ENCODE measurements at regions not wholly inside any gene's neighbourhood (a gene's known extent, or its start where the extent isn't known, plus 50 kb on each side); places are given as distances from the start of the nearest gene placed in this dataset.
"Not testable (repeated sequence)": the region's sequence is repeated elsewhere in the genome, so short reads cannot be mapped to it uniquely, and the experiment has no call there.

GRCh38 chr7:16091701-16092310 lies 329.5 kb downstream of the CRPPA start:
- H3K27ac Mint-ChIP-seq: no peak overlapping the region
- ChIA-PET CTCF (no interaction called here), POLR2A (no interaction called here)
- DNase-seq: no peak
- Histone ChIP-seq H3K9me3 (ENCODE audit: control insufficient read depth in 2 of 3, low read length in 3 of 3) (no peaks in the 10 kb centered on the region), H3K4me3 (ENCODE audit: low read length) (no peak overlapping the region), H3K4me1 (ENCODE audit: control insufficient read depth in 2 of 2, insufficient read depth in 2 of 2, low read length in 2 of 2) (no peaks in the 10 kb centered on the region), H3K36me3 (ENCODE audit: control insufficient read depth in 2 of 3, insufficient read depth in 3 of 3, low read length in 3 of 3) (no peaks in the 10 kb centered on the region), H3K27ac (ENCODE audit: low read depth, low read length) (no peak overlapping the region), H3K27me3 (ENCODE audit: control insufficient read depth in 2 of 2, insufficient read depth in 2 of 2, low read length in 2 of 2) (no peaks in the 10 kb centered on the region)
- ATAC-seq: no peak
- H3K27me3 Mint-ChIP-seq: no peaks in the 10 kb centered on the region
- no peaks in the 10 kb centered on the region for H3K36me3 Mint-ChIP-seq
- intact Hi-C loops (cut with micrococcal nuclease): no loop called here
- H3K4me1 Mint-ChIP-seq: no peaks in the 10 kb centered on the region
- H3K9me3 Mint-ChIP-seq: no peaks in the 10 kb centered on the region
- H3K4me3 Mint-ChIP-seq: no peak overlapping the region

- Histone ChIP-seq H3K27ac (ENCODE audit: low read depth, low read length) (no peak overlapping the region), H3K9me3 (ENCODE audit: control insufficient read depth in 2 of 3, low read length in 3 of 3) (no peaks in the 10 kb centered on the region), H3K27me3 (ENCODE audit: control insufficient read depth in 2 of 2, insufficient read depth in 2 of 2, low read length in 2 of 2) (no peaks in the 10 kb centered on the region), H3K4me3 (ENCODE audit: low read length) (no peak overlapping the region), H3K36me3 (ENCODE audit: control insufficient read depth in 2 of 3, insufficient read depth in 3 of 3, low read length in 3 of 3) (no peaks in the 10 kb centered on the region), H3K4me1 (ENCODE audit: control insufficient read depth in 2 of 2, insufficient read depth in 2 of 2, low read length in 2 of 2) (no peaks in the 10 kb centered on the region)
- no peaks in the 10 kb centered on the region for H3K36me3 Mint-ChIP-seq
- no peak overlapping the region for H3K27ac Mint-ChIP-seq
- H3K4me1 Mint-ChIP-seq: no peaks in the 10 kb centered on the region
- DNase-seq (no peak), ATAC-seq (no peak)
- no peak overlapping the region for H3K4me3 Mint-ChIP-seq
- H3K27me3 Mint-ChIP-seq: no peaks in the 10 kb centered on the region
- POLR2A ChIA-PET: no interaction called here
- H3K9me3 Mint-ChIP-seq: no peaks in the 10 kb centered on the region
- CTCF ChIA-PET: no interaction called here
- intact Hi-C loops (cut with micrococcal nuclease): no loop called here
Observed at GRCh38 chr7:16089801-16090200, 331.5 kb downstream of the CRPPA start.

GRCh38 chr7:16089191-16089590 lies 332.1 kb downstream of the CRPPA start:
- H3K27ac Mint-ChIP-seq: no peak overlapping the region
- Histone ChIP-seq H3K27me3 (ENCODE audit: control insufficient read depth in 2 of 2, insufficient read depth in 2 of 2, low read length in 2 of 2) (no peaks in the 10 kb centered on the region), H3K4me1 (ENCODE audit: control insufficient read depth in 2 of 2, insufficient read depth in 2 of 2, low read length in 2 of 2) (no peaks in the 10 kb centered on the region), H3K27ac (ENCODE audit: low read depth, low read length) (no peak overlapping the region), H3K4me3 (ENCODE audit: low read length) (no peak overlapping the region), H3K36me3 (ENCODE audit: control insufficient read depth in 2 of 3, insufficient read depth in 3 of 3, low read length in 3 of 3) (no peaks in the 10 kb centered on the region), H3K9me3 (ENCODE audit: control insufficient read depth in 2 of 3, low read length in 3 of 3) (no peaks in the 10 kb centered on the region)
- no peak for DNase-seq
- no peak for ATAC-seq
- no peaks in the 10 kb centered on the region for H3K9me3 Mint-ChIP-seq
- no peaks in the 10 kb centered on the region for H3K36me3 Mint-ChIP-seq
- H3K4me3 Mint-ChIP-seq: no peak overlapping the region
- intact Hi-C loops (cut with micrococcal nuclease): no loop called here
- CTCF ChIA-PET: no interaction called here
- no peaks in the 10 kb centered on the region for H3K4me1 Mint-ChIP-seq
- no peaks in the 10 kb centered on the region for H3K27me3 Mint-ChIP-seq
- POLR2A ChIA-PET: no interaction called here

- Histone ChIP-seq H3K4me3 (ENCODE audit: low read length) (no peak overlapping the region), H3K27ac (ENCODE audit: low read depth, low read length) (no peak overlapping the region), H3K27me3 (ENCODE audit: control insufficient read depth in 2 of 2, insufficient read depth in 2 of 2, low read length in 2 of 2) (no peaks in the 10 kb centered on the region), H3K4me1 (ENCODE audit: control insufficient read depth in 2 of 2, insufficient read depth in 2 of 2, low read length in 2 of 2) (no peaks in the 10 kb centered on the region), H3K36me3 (ENCODE audit: control insufficient read depth in 2 of 3, insufficient read depth in 3 of 3, low read length in 3 of 3) (no peaks in the 10 kb centered on the region), H3K9me3 (ENCODE audit: control insufficient read depth in 2 of 3, low read length in 3 of 3) (no peaks in the 10 kb centered on the region)
- intact Hi-C loops (cut with micrococcal nuclease): no loop called here
- Mint-ChIP-seq H3K36me3 (no peaks in the 10 kb centered on the region), H3K4me3 (no peak overlapping the region), H3K9me3 (no peaks in the 10 kb centered on the region), H3K27me3 (no peaks in the 10 kb centered on the region), H3K4me1 (no peaks in the 10 kb centered on the region), H3K27ac (no peak overlapping the region)
- POLR2A ChIA-PET: no interaction called here
- no peak for ATAC-seq
- DNase-seq: no peak
- CTCF ChIA-PET: no interaction called here
Observed at GRCh38 chr7:16086743-16087142, 334.6 kb downstream of the CRPPA start.

- H3K9me3 ChIP-seq (ENCODE audit: control insufficient read depth in 2 of 3, low read length in 3 of 3); POLR2A ChIA-PET; intact Hi-C loops (cut with micrococcal nuclease); CTCF ChIA-PET; H3K36me3 ChIP-seq (ENCODE audit: control insufficient read depth in 2 of 3, insufficient read depth in 3 of 3, low read length in 3 of 3); H3K27ac ChIP-seq (ENCODE audit: low read depth, low read length); H3K4me3 ChIP-seq (ENCODE audit: low read length); H3K4me1 Mint-ChIP-seq; H3K36me3 Mint-ChIP-seq; ATAC-seq; H3K4me1 ChIP-seq (ENCODE audit: control insufficient read depth in 2 of 2, insufficient read depth in 2 of 2, low read length in 2 of 2); H3K27ac Mint-ChIP-seq; H3K27me3 ChIP-seq (ENCODE audit: control insufficient read depth in 2 of 2, insufficient read depth in 2 of 2, low read length in 2 of 2); H3K27me3 Mint-ChIP-seq; H3K9me3 Mint-ChIP-seq; H3K4me3 Mint-ChIP-seq; DNase-seq: not testable (repeated sequence)
Observed at GRCh38 chr7:16085780-16086179, 335.6 kb downstream of the CRPPA start.

GRCh38 chr7:16084875-16085274 lies 336.5 kb downstream of the CRPPA start:
- no peaks in the 10 kb centered on the region for H3K27me3 ChIP-seq (ENCODE audit: control insufficient read depth in 2 of 2, insufficient read depth in 2 of 2, low read length in 2 of 2)
- Mint-ChIP-seq H3K27ac (no peak overlapping the region), H3K4me3 (no peak overlapping the region), H3K36me3 (no peaks in the 10 kb centered on the region), H3K9me3 (no peaks in the 10 kb centered on the region), H3K27me3 (no peaks in the 10 kb centered on the region), H3K4me1 (no peaks in the 10 kb centered on the region)
- ATAC-seq (no peak), DNase-seq (no peak)
- intact Hi-C loops (cut with micrococcal nuclease): no loop called here
- no peak overlapping the region for H3K27ac ChIP-seq (ENCODE audit: low read depth, low read length)
- no peak overlapping the region for H3K4me3 ChIP-seq (ENCODE audit: low read length)
- no peaks in the 10 kb centered on the region for H3K4me1 ChIP-seq (ENCODE audit: control insufficient read depth in 2 of 2, insufficient read depth in 2 of 2, low read length in 2 of 2)
- ChIA-PET CTCF (no interaction called here), POLR2A (no interaction called here)
- H3K36me3 ChIP-seq (ENCODE audit: control insufficient read depth in 2 of 3, insufficient read depth in 3 of 3, low read length in 3 of 3): no peaks in the 10 kb centered on the region
- H3K9me3 ChIP-seq (ENCODE audit: control insufficient read depth in 2 of 3, low read length in 3 of 3): no peaks in the 10 kb centered on the region

- Mint-ChIP-seq H3K27me3 (no peaks in the 10 kb centered on the region), H3K4me1 (peaks cover 0 to 5% (median 0%) of the 10 kb centered on the region in 7 donors), H3K36me3 (no peaks in the 10 kb centered on the region), H3K9me3 (no peaks in the 10 kb centered on the region), H3K27ac (no peak overlapping the region), H3K4me3 (no peak overlapping the region)
- no peak for DNase-seq
- H3K27ac ChIP-seq (ENCODE audit: low read depth, low read length): no peak overlapping the region
- POLR2A ChIA-PET: no interaction called here
- intact Hi-C loops (cut with micrococcal nuclease): no loop called here
- no peak for ATAC-seq
- H3K9me3 ChIP-seq (ENCODE audit: control insufficient read depth in 2 of 3, low read length in 3 of 3): no peaks in the 10 kb centered on the region
- no peak overlapping the region for H3K4me3 ChIP-seq (ENCODE audit: low read length)
- CTCF ChIA-PET: no interaction called here
- no peaks in the 10 kb centered on the region for H3K4me1 ChIP-seq (ENCODE audit: control insufficient read depth in 2 of 2, insufficient read depth in 2 of 2, low read length in 2 of 2)
- no peaks in the 10 kb centered on the region for H3K36me3 ChIP-seq (ENCODE audit: control insufficient read depth in 2 of 3, insufficient read depth in 3 of 3, low read length in 3 of 3)
- no peaks in the 10 kb centered on the region for H3K27me3 ChIP-seq (ENCODE audit: control insufficient read depth in 2 of 2, insufficient read depth in 2 of 2, low read length in 2 of 2)
Observed at GRCh38 chr7:16084370-16084769, 337.0 kb downstream of the CRPPA start.
